NCI-H2171 treated with DMSO at 0.1 percent for 48 hours (cell line): ENCODE measurements at regions not wholly inside any gene's neighbourhood (a gene's known extent, or its start where the extent isn't known, plus 50 kb on each side); places are given as distances from the start of the nearest gene placed in this dataset.
"Not testable (repeated sequence)": the region's sequence is repeated elsewhere in the genome, so short reads cannot be mapped to it uniquely, and the experiment has no call there.

Experiments used
- DNase-seq: peaks from one replicate; lab custom pipeline; 2025; lab: John Stamatoyannopoulos, UW

- no peak for DNase-seq
Measured at GRCh38 chr7:12004581-12004980, 172.6 kb upstream of the THSD7A start.

- DNase-seq = no peak
Measured at GRCh38 chr7:12007576-12007975, 175.6 kb upstream of the THSD7A start.

- DNase-seq = no peak
Measured at GRCh38 chr7:12013983-12014382, 182.0 kb upstream of the THSD7A start.

GRCh38 chr7:12016439-12016838, 184.4 kb upstream of the THSD7A start:
- DNase-seq = no peak

- DNase-seq = no peak
Measured at GRCh38 chr7:12017046-12017445, 185.0 kb upstream of the THSD7A start.

- DNase-seq = not testable (repeated sequence)
Measured at GRCh38 chr7:12022011-12022410, 189.1 kb upstream of the TMEM106B start.

GRCh38 chr7:12025246-12025645, 185.8 kb upstream of the TMEM106B start:
- no peak for DNase-seq

- no peak for DNase-seq
Measured at GRCh38 chr7:12028508-12028907, 182.6 kb upstream of the TMEM106B start.

- DNase-seq = no peak
Measured at GRCh38 chr7:12030116-12030515, 181.0 kb upstream of the TMEM106B start.

GRCh38 chr7:12031186-12031585, 179.9 kb upstream of the TMEM106B start:
- DNase-seq = no peak

- DNase-seq = no peak
Measured at GRCh38 chr7:12031638-12032037, 179.5 kb upstream of the TMEM106B start.

- no peak for DNase-seq
Measured at GRCh38 chr7:12032146-12032545, 178.9 kb upstream of the TMEM106B start.

- not testable (repeated sequence) for DNase-seq
Measured at GRCh38 chr7:12043457-12043856, 167.6 kb upstream of the TMEM106B start.

- no peak for DNase-seq
Measured at GRCh38 chr7:12052211-12052610, 158.9 kb upstream of the TMEM106B start.

GRCh38 chr7:12053561-12053960, 157.5 kb upstream of the TMEM106B start:
- DNase-seq = no peak

- DNase-seq = no peak
Measured at GRCh38 chr7:12054830-12055229, 156.3 kb upstream of the TMEM106B start.

GRCh38 chr7:12056381-12056780, 154.7 kb upstream of the TMEM106B start:
- no peak for DNase-seq

- no peak for DNase-seq
Measured at GRCh38 chr7:12056977-12057376, 154.1 kb upstream of the TMEM106B start.

- DNase-seq = no peak
Measured at GRCh38 chr7:12062062-12062461, 149.0 kb upstream of the TMEM106B start.

GRCh38 chr7:12064586-12065127, 146.4 kb upstream of the TMEM106B start:
- no peak for DNase-seq

- DNase-seq = no peak
Measured at GRCh38 chr7:12066004-12066403, 145.1 kb upstream of the TMEM106B start.

- no peak for DNase-seq
Measured at GRCh38 chr7:12066521-12066920, 144.6 kb upstream of the TMEM106B start.

- DNase-seq = peak; percentile 45
Measured at GRCh38 chr7:12067156-12067831, 143.8 kb upstream of the TMEM106B start.

GRCh38 chr7:12069757-12070156, 141.3 kb upstream of the TMEM106B start:
- no peak for DNase-seq
